GM23248 (cell line): ENCODE measurements at regions not wholly inside any gene's neighbourhood (a gene's known extent, or its start where the extent isn't known, plus 50 kb on each side); places are given as distances from the start of the nearest gene placed in this dataset.
A peak's percentile ranks its signal among the peaks of the same experiment; 100 is the strongest.

Source experiments
- DNase-seq: peaks from one replicate; pipeline ENCODE4 v3.0.0-alpha.2; 2015
- H2AFZ ChIP-seq: fragments of 200-600 bp; sonication (generic); 2 replicates; pipeline ENCODE4 v1.6.1; 2016; ENCODE audit warnings: antibody characterized with exemption
- H3F3A ChIP-seq: fragments of 200-600 bp; sonication (generic); 2 replicates; pipeline ENCODE4 v1.6.1; 2016; ENCODE audit warnings: mild to moderate bottlenecking, antibody characterized with exemption, mixed run types; ENCODE audit not compliant: insufficient read depth
- H3K27ac ChIP-seq: fragments of 200-600 bp; sonication (generic); 2 replicates; pipeline ENCODE4 v1.5.1; 2016; ENCODE audit warnings: mild to moderate bottlenecking
- H3K27me3 ChIP-seq: fragments of 200-600 bp; sonication (generic); replicated peaks from 2 replicates; pipeline ENCODE4 v1.6.1; 2016; ENCODE audit warnings: mild to moderate bottlenecking; ENCODE audit not compliant: insufficient read depth
- H3K36me3 ChIP-seq: fragments of 200-600 bp; sonication (generic); 2 replicates; pipeline ENCODE4 v1.6.1; 2016; ENCODE audit warnings: low read depth, mild to moderate bottlenecking
- H3K4me1 ChIP-seq: fragments of 200-600 bp; sonication (generic); 2 replicates; pipeline ENCODE4 v1.6.1; 2016; ENCODE audit warnings: mild to moderate bottlenecking; ENCODE audit not compliant: insufficient read depth
- H3K4me2 ChIP-seq: fragments of 200-600 bp; sonication (generic); one replicate; pipeline ENCODE4 v1.6.1; 2016; ENCODE audit warnings: mild to moderate bottlenecking; ENCODE audit not compliant: unreplicated experiment
- H3K4me3 ChIP-seq: fragments of 200-600 bp; sonication (generic); 2 replicates; pipeline ENCODE4 v1.5.1; 2016; ENCODE audit warnings: mild to moderate bottlenecking
- H3K79me2 ChIP-seq: fragments of 200-600 bp; sonication (generic); 2 replicates; pipeline ENCODE4 v1.6.1; 2016; ENCODE audit warnings: mild to moderate bottlenecking; ENCODE audit not compliant: insufficient read depth
- H3K9ac ChIP-seq: fragments of 200-600 bp; sonication (generic); 2 replicates; pipeline ENCODE4 v1.6.1; 2016; ENCODE audit warnings: mild to moderate bottlenecking
- H3K9me2 ChIP-seq: fragments of 200-600 bp; sonication (generic); 2 replicates; pipeline ENCODE4 v1.6.1; 2016; ENCODE audit warnings: mixed run types, mild to moderate bottlenecking, moderate library complexity; ENCODE audit not compliant: insufficient read depth
- H3K9me3 ChIP-seq: fragments of 200-600 bp; sonication (generic); one replicate; pipeline ENCODE4 v1.6.1; 2017; ENCODE audit warnings: low read depth
- H4K20me1 ChIP-seq: fragments of 200-600 bp; sonication (generic); 2 replicates; pipeline ENCODE4 v1.6.0; 2016; ENCODE audit not compliant: insufficient read depth
- EZH2 ChIP-seq: fragments of 200-600 bp; sonication (generic); IDR thresholded peaks from 2 replicates; pipeline ENCODE4 v1.6.1; 2018; ENCODE audit warnings: antibody characterized with exemption, mild to moderate bottlenecking; ENCODE audit not compliant: insufficient read depth, poor library complexity, severe bottlenecking
- EZH2phosphoT487 ChIP-seq: fragments of 200-600 bp; sonication (generic); IDR thresholded peaks from 2 replicates; pipeline ENCODE4 v1.6.1; 2018; ENCODE audit warnings: antibody characterized with exemption, moderate library complexity, mild to moderate bottlenecking, low read depth; ENCODE audit not compliant: insufficient read depth
- WGBS, 2 experiments: methylation state at CpG; one replicate each; pipeline ENCODE4 v1.1.6; 2015 to 2017; ENCODE audit warnings: low lambda C conversion rate in 2 of 2, low coverage in 1 of 2; ENCODE audit errors: missing lambda C conversion rate in 2 of 2; 5-methylcytosine and 5-hydroxymethylcytosine counted together
- in situ Hi-C: fragments of 300-500 bp; cut with MboI; formaldehyde crosslinking; loops from 2 replicates; pipeline ENCODE4 v1.15.0; 2020

DNA sequence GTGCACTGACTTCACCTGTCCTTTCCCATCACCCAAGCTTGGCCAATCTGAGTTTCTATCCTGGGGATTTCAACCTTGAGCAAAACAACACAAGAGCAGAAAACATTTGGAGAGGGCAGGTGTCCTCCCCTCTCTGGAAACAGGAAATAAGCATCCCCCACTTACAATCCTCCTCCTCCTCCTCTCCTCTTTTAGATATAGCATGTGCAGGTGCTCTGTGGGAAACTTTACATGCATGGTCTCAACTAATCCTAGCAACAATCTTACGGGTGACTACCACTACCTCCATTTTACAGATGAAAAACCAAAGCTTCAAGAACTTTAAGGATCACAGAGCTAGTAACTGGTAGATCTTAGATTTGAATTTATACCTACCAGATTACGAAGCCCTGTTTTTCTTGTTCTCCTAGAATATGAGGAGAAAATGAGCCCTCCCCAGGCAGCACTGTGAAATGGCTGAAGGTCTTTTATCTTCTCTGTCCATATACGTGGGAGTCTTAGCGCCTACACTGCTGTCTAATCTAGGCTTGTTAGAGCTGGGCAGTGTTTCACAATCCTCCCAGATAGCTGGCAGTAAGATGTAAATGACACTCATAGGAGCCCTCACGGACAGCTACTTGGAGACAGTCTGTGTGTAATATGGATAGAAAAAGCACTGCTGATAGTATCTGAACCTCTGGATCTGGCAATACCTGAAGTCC is 301.2 kb upstream of the PROK2 start:
- 65 to 66% methylated on average over 5 of the region's 5 CpGs for WGBS, 2 experiments
- Histone ChIP-seq H3K4me1 (peaks cover 10% of the 10 kb centered on the region), H2AFZ (no peak overlapping the region), H4K20me1 (no peaks in the 10 kb centered on the region), H3F3A (peaks cover 9% of the 10 kb centered on the region), H3K27ac (no peak overlapping the region), H3K4me2 (no peak overlapping the region), H3K9me3 (no peaks in the 10 kb centered on the region), H3K36me3 (no peaks in the 10 kb centered on the region), H3K9me2 (no peaks in the 10 kb centered on the region), H3K9ac (no peak overlapping the region), H3K4me3 (no peak overlapping the region), H3K27me3 (no peaks in the 10 kb centered on the region), H3K79me2 (no peaks in the 10 kb centered on the region)
- TF ChIP-seq EZH2phosphoT487 (no peak), EZH2 (no peak)
- peak; percentile 58 for DNase-seq
- in situ Hi-C loops, result no loop called here

DNA sequence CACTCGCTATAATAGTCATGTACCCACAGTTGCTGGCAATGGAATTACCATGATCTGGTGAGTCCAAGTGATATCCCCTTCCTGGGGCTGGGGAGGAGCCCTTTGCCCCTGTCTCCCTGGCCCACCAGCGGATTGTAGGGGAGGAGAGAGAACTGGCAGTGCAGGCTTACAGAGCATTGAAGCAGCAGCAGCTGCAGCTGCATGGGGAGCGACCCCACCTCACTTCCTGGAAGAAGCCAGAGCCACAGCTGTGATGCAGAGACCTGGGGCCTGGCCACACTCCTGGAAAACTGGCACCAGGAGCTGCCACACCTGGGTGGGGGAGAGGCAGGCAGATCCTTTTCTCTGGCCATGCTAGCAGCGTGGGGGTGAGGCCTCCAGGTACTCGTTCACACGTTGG is 300.1 kb upstream of the PROK2 start:
- Histone ChIP-seq H3K27me3 (no peaks in the 10 kb centered on the region), H3K4me2 (no peak overlapping the region), H3K36me3 (no peaks in the 10 kb centered on the region), H3K9ac (no peak overlapping the region), H3K9me2 (no peaks in the 10 kb centered on the region), H4K20me1 (no peaks in the 10 kb centered on the region), H3K9me3 (no peaks in the 10 kb centered on the region), H3K27ac (no peak overlapping the region), H2AFZ (no peak overlapping the region), H3K79me2 (no peaks in the 10 kb centered on the region), H3K4me3 (no peak overlapping the region), H3F3A (peaks cover 9% of the 10 kb centered on the region), H3K4me1 (peaks cover 10% of the 10 kb centered on the region)
- no peak for TF ChIP-seq EZH2
- no peak for DNase-seq
- in situ Hi-C loops, result no loop called here
- 86 to 97% methylated on average over 6 of the region's 6 CpGs for WGBS, 2 experiments

DNA sequence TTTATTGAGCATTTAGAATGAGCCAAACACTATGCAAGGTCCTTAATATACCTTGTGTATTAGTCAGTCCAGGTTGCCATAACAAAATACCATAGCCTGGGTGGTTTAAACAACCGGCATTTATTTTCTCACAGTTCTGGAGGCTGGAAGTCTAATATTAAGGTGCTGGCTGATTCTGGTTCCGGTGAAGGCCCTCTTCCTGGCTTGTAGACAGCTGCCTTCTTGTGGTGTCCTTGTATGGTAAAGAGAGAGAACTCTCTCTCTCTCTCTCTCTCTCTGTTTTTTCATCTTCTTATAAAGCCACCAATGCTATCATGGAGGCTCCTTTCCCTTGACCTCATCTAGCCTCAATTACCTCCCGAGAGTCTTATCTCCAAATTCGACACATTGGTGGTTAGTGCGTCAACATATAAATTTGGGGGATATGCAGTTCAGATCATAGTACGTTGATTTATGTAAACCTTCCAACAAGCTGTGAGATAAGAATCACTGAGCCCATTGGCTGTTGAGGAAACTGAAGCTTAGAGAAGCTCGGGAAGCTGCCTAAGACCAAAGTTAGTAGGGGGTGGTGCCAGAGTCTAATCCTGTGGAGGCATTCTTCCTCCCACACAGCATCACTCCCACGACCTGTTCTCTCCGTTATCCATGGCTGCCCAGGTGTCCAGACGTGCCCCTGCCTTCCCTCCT is 298.0 kb upstream of the PROK2 start:
- Histone ChIP-seq H3K4me1 (peaks cover 10% of the 10 kb centered on the region), H3K27me3 (no peaks in the 10 kb centered on the region), H3K9me2 (no peaks in the 10 kb centered on the region), H3K4me3 (no peak overlapping the region), H3K27ac (no peak overlapping the region), H3K9me3 (no peaks in the 10 kb centered on the region), H4K20me1 (no peaks in the 10 kb centered on the region), H2AFZ (no peak overlapping the region), H3F3A (peaks cover 9% of the 10 kb centered on the region), H3K79me2 (no peaks in the 10 kb centered on the region), H3K36me3 (no peaks in the 10 kb centered on the region), H3K4me2 (no peak overlapping the region), H3K9ac (no peak overlapping the region)
- DNase-seq, result no peak
- in situ Hi-C loops, result no loop called here
- TF ChIP-seq EZH2, result no peak
- no peak for TF ChIP-seq EZH2phosphoT487
- WGBS, 2 experiments, result 69 to 74% methylated on average over 10 of the region's 10 CpGs

DNA sequence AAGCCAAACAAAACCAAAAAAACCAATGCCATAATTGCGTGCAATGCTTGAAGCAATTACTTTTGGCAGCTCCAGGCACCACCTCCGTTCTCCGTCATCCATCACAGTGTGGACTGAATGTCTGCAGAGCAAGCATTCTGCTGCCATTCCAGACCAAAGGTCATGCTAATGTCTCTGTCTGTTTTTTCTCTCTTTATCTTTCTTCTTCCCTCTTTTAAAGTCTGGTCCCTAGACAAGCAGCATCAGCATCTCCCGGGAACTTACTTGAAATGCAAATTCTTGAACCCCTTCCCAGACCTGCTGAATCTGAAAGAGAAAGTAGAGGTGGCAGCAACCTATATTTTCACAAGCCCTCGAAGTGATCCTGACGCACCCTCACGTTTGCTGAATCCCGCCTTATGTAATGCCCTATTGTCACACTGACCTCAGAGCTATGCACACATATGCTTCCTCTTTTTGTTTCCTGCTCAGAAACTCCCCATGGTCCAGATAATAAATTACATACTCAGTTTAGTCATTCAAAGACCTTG is 297.3 kb upstream of the PROK2 start:
- Histone ChIP-seq H2AFZ (no peak overlapping the region), H3K9me2 (no peaks in the 10 kb centered on the region), H3K36me3 (no peaks in the 10 kb centered on the region), H3K27ac (peak overlapping the region; percentile 35; the same call in 1 of the 2 replicates), H3K4me1 (peaks cover 10% of the 10 kb centered on the region), H3K4me2 (peak overlapping the region; percentile 61), H3K4me3 (no peak overlapping the region), H3K79me2 (no peaks in the 10 kb centered on the region), H3K9me3 (no peaks in the 10 kb centered on the region), H3K27me3 (no peaks in the 10 kb centered on the region), H3K9ac (peak overlapping the region; percentile 25), H4K20me1 (no peaks in the 10 kb centered on the region), H3F3A (peaks cover 9% of the 10 kb centered on the region)
- peak; percentile 56 for DNase-seq
- TF ChIP-seq EZH2, result no peak
- no peak for TF ChIP-seq EZH2phosphoT487
- in situ Hi-C loops, result no loop called here
- WGBS, 2 experiments, result 42 to 44% methylated on average over 8 of the region's 8 CpGs
